H9 (cell line): ENCODE measurements at regions not wholly inside any gene's neighbourhood (a gene's known extent, or its start where the extent isn't known, plus 50 kb on each side); places are given as distances from the start of the nearest gene placed in this dataset.

ENCODE experiments used
- DNase-seq: peaks from one replicate; pipeline ENCODE4 v3.0.0-alpha.2; 2017
- H2AFZ ChIP-seq: one replicate; pipeline ENCODE4 v1.6.1; 2013; ENCODE audit warnings: mild to moderate bottlenecking, low read length, control low read depth, moderate library complexity
- H2AK5ac ChIP-seq: 2 replicates; pipeline ENCODE4 v1.6.1; 2013; ENCODE audit warnings: low read length, control low read depth, mixed read lengths; ENCODE audit not compliant: insufficient read length
- H2BK120ac ChIP-seq: one replicate; pipeline ENCODE4 v1.6.1; 2013; ENCODE audit warnings: low read depth, mild to moderate bottlenecking, low read length, control low read depth, inconsistent platforms; ENCODE audit not compliant: poor library complexity, severe bottlenecking
- H2BK12ac ChIP-seq: 2 replicates; pipeline ENCODE4 v1.6.1; 2013; ENCODE audit warnings: low read length, control low read depth, mixed read lengths, low read depth; ENCODE audit not compliant: insufficient read length
- H2BK15ac ChIP-seq: 2 replicates; pipeline ENCODE4 v1.6.1; 2013; ENCODE audit warnings: low read depth, low read length, control low read depth
- H2BK20ac ChIP-seq: one replicate; pipeline ENCODE4 v1.6.1; 2013; ENCODE audit warnings: low read depth, mild to moderate bottlenecking, low read length, control low read depth, inconsistent platforms; ENCODE audit not compliant: poor library complexity, severe bottlenecking
- H2BK5ac ChIP-seq: 2 replicates; pipeline ENCODE4 v1.6.1; 2013; ENCODE audit warnings: low read length, control low read depth, mixed read lengths; ENCODE audit not compliant: insufficient read length
- H3K14ac ChIP-seq: 2 replicates; pipeline ENCODE4 v1.6.1; 2013; ENCODE audit warnings: low read length, control low read depth; ENCODE audit not compliant: insufficient read depth
- H3K18ac ChIP-seq: 2 replicates; pipeline ENCODE4 v1.6.1; 2013; ENCODE audit warnings: low read depth, mild to moderate bottlenecking, mixed read lengths, low read length, control low read depth; ENCODE audit not compliant: insufficient read length
- H3K23ac ChIP-seq: 2 replicates; pipeline ENCODE4 v1.6.1; 2013; ENCODE audit warnings: low read length, control low read depth, mixed read lengths, low read depth; ENCODE audit not compliant: insufficient read length
- H3K23me2 ChIP-seq: 2 replicates; pipeline ENCODE4 v1.6.1; 2013; ENCODE audit warnings: low read depth, mild to moderate bottlenecking, mixed read lengths, low read length, control low read depth; ENCODE audit not compliant: insufficient read length, poor library complexity, severe bottlenecking
- H3K27ac ChIP-seq: 2 replicates; pipeline ENCODE4 v1.5.1; 2013; ENCODE audit warnings: low read length, control low read depth, mixed read lengths, low read depth; ENCODE audit not compliant: insufficient read length
- H3K27me3 ChIP-seq: 2 replicates; pipeline ENCODE4 v1.6.1; 2013; ENCODE audit warnings: low read length, control low read depth, inconsistent platforms; ENCODE audit not compliant: insufficient read depth
- H3K4ac ChIP-seq: 2 replicates; pipeline ENCODE4 v1.6.1; 2013; ENCODE audit warnings: low read depth, mild to moderate bottlenecking, control low read depth, inconsistent platforms, low read length, moderate library complexity
- H3K4me1 ChIP-seq: 2 replicates; pipeline ENCODE4 v1.6.1; 2013; ENCODE audit warnings: low read length, control low read depth, inconsistent platforms; ENCODE audit not compliant: insufficient read depth
- H3K4me2 ChIP-seq: 2 replicates; pipeline ENCODE4 v1.6.1; 2013; ENCODE audit warnings: low read length, control low read depth, mixed read lengths; ENCODE audit not compliant: insufficient read length, insufficient read depth
- H3K56ac ChIP-seq: 2 replicates; pipeline ENCODE4 v1.6.1; 2013; ENCODE audit warnings: low read depth, mild to moderate bottlenecking, mixed read lengths, low read length, control low read depth; ENCODE audit not compliant: insufficient read length
- H3K79me1 ChIP-seq: 2 replicates; pipeline ENCODE4 v1.6.1; 2013; ENCODE audit warnings: low read depth, mild to moderate bottlenecking, moderate library complexity, low read length, control low read depth, inconsistent platforms; ENCODE audit not compliant: insufficient read depth, poor library complexity, severe bottlenecking
- H3K79me2 ChIP-seq: 2 replicates; pipeline ENCODE4 v1.6.1; 2013; ENCODE audit warnings: low read length, control low read depth, inconsistent platforms; ENCODE audit not compliant: insufficient read depth
- H3K9ac ChIP-seq: 2 replicates; pipeline ENCODE4 v1.6.1; 2013; ENCODE audit warnings: low read length, control low read depth, mixed read lengths; ENCODE audit not compliant: insufficient read length; ENCODE audit errors: extremely low read depth
- H3K9me3 ChIP-seq: one replicate; pipeline ENCODE4 v1.6.1; 2013; ENCODE audit warnings: low read depth, low read length, inconsistent platforms; ENCODE audit not compliant: control insufficient read depth
- H3T11ph ChIP-seq: one replicate; pipeline ENCODE4 v1.6.1; 2013; ENCODE audit warnings: mild to moderate bottlenecking, low read length, control low read depth, inconsistent platforms
- H4K20me1 ChIP-seq: one replicate; pipeline ENCODE4 v1.6.1; 2013; ENCODE audit not compliant: control insufficient read depth, insufficient read length, insufficient read depth
- H4K5ac ChIP-seq: 2 replicates; pipeline ENCODE4 v1.6.1; 2013; ENCODE audit warnings: low read depth, mild to moderate bottlenecking, mixed read lengths, low read length, control low read depth; ENCODE audit not compliant: insufficient read length
- H4K8ac ChIP-seq: replicated peaks from 2 replicates; pipeline ENCODE4 v1.6.1; 2013; ENCODE audit warnings: low read length, control low read depth, mixed read lengths, low read depth; ENCODE audit not compliant: insufficient read length
- H4K91ac ChIP-seq: 2 replicates; pipeline ENCODE4 v1.6.1; 2013; ENCODE audit warnings: low read depth, mild to moderate bottlenecking, moderate library complexity, mixed read lengths, low read length, control low read depth; ENCODE audit not compliant: insufficient read length
- H3K27ac Mint-ChIP-seq, 3 experiments: 2 replicates in 2 of 3; 3 replicates in 1 of 3; pipeline ENCODE4 v1.8.0; 2020 to 2021; ENCODE audit warnings: mixed read lengths in 3 of 3, mild to moderate bottlenecking in 1 of 3, moderate library complexity in 1 of 3
- H3K27me3 Mint-ChIP-seq: 2 replicates; pipeline ENCODE4 v1.8.0; 2021; ENCODE audit warnings: low read depth, mild to moderate bottlenecking, moderate library complexity, mixed read lengths
- H3K36me3 Mint-ChIP-seq, 3 experiments: 2 replicates in 2 of 3; 3 replicates in 1 of 3; pipeline ENCODE4 v1.8.0; 2020 to 2021; ENCODE audit warnings: low read depth in 3 of 3, mixed read lengths in 3 of 3; ENCODE audit not compliant: insufficient read depth in 1 of 3
- H3K4me1 Mint-ChIP-seq, 2 experiments: 2 replicates each; pipeline ENCODE4 v1.8.0; 2020; ENCODE audit warnings: mixed read lengths in 2 of 2
- H3K4me3 Mint-ChIP-seq, 2 experiments: 2 replicates in 1 of 2; 3 replicates in 1 of 2; pipeline ENCODE4 v1.8.0; 2020 to 2021; ENCODE audit warnings: mild to moderate bottlenecking in 2 of 2, mixed read lengths in 2 of 2, moderate library complexity in 1 of 2
- H3K9me3 Mint-ChIP-seq, 2 experiments: 2 replicates in 1 of 2; 3 replicates in 1 of 2; pipeline ENCODE4 v1.8.0; 2020; ENCODE audit warnings: mild to moderate bottlenecking in 2 of 2, mixed read lengths in 2 of 2, moderate library complexity in 1 of 2
- CTCF ChIP-seq: fragments of 200-600 bp; sonication (generic); conservative IDR thresholded peaks from 3 replicates; pipeline ENCODE4 v1.8.0; 2021; ENCODE audit warnings: antibody characterized with exemption, mild to moderate bottlenecking
- WGBS: extraction: QIAGEN DNeasy Blood & Tissue Kit; methylation state at CpG from one replicate; pipeline ENCODE4 v1.1.7; 2013; ENCODE audit warnings: missing lambda C conversion rate, low lambda C conversion rate, mixed read lengths; ENCODE audit not compliant: insufficient read length; ENCODE audit errors: extremely low coverage; 5-methylcytosine and 5-hydroxymethylcytosine counted together

GRCh38 chr1:201704439-201704792, 124.5 kb upstream of the IPO9 start:
- H3K27me3 ChIP-seq = no peaks in the 10 kb centered on the region
- no peak overlapping the region for H3K27ac ChIP-seq
- no peaks in the 10 kb centered on the region for H3K79me1 ChIP-seq
- Mint-ChIP-seq H3K27ac (no peak overlapping the region; a peak in 1 of 7 replicates), H3K9me3 (peaks cover 10 to 11% of the 10 kb centered on the region in 2 experiments), H3K36me3 (peaks cover 0 to 7% (median 2%) of the 10 kb centered on the region in 3 experiments; a peak in 4 of 7 replicates), H3K4me1 (peaks cover 9 to 16% of the 10 kb centered on the region in 2 experiments), H3K27me3 (peaks cover 10% of the 10 kb centered on the region), H3K4me3 (no peak overlapping the region)
- H4K8ac ChIP-seq = no peak overlapping the region
- H3K18ac ChIP-seq = no peak overlapping the region
- no peak overlapping the region for H3K23ac ChIP-seq
- no peak overlapping the region for H2AK5ac ChIP-seq
- H3K79me2 ChIP-seq = no peaks in the 10 kb centered on the region
- H4K91ac ChIP-seq = no peak overlapping the region
- H3K9ac ChIP-seq = no peak overlapping the region
- H2BK12ac ChIP-seq = no peak overlapping the region
- DNase-seq = no peak
- H3K56ac ChIP-seq = no peak overlapping the region
- H2BK15ac ChIP-seq = no peak overlapping the region
- H3K23me2 ChIP-seq = no peaks in the 10 kb centered on the region
- no peaks in the 10 kb centered on the region for H4K20me1 ChIP-seq
- H3K4me2 ChIP-seq = no peak overlapping the region
- no peak overlapping the region for H2BK120ac ChIP-seq
- H2BK5ac ChIP-seq = no peak overlapping the region
- H3K14ac ChIP-seq = no peak overlapping the region
- no peak overlapping the region for H2AFZ ChIP-seq
- no peak overlapping the region for H3K4ac ChIP-seq
- no peak; the same call in 2 of the 3 replicates for TF ChIP-seq CTCF
- H3T11ph ChIP-seq = no peak overlapping the region
- H3K9me3 ChIP-seq = peaks cover 4% of the 10 kb centered on the region
- no peak overlapping the region for H4K5ac ChIP-seq
- no peak overlapping the region for H2BK20ac ChIP-seq
- WGBS = no CpG with 5 or more reads among the region's 2 CpGs
- peaks cover 3% of the 10 kb centered on the region; the same call in 1 of the 2 replicates for H3K4me1 ChIP-seq
